ENCODE measurements at regions not wholly inside any gene's neighbourhood (a gene's known extent, or its start where the extent isn't known, plus 50 kb on each side); places are given as distances from the start of the nearest gene placed in this dataset.
"Not testable (repeated sequence)": the region's sequence is repeated elsewhere in the genome, so short reads cannot be mapped to it uniquely, and the experiment has no call there.

GRCh38 chr2:187610450-187610849 lies 56.2 kb upstream of the TFPI start:
- H3K9ac ChIP-seq (ENCODE audit: insufficient read depth, low read length, poor library complexity, severe bottlenecking); H4K20me1 ChIP-seq (ENCODE audit: insufficient read depth, low read length); H3K27ac ChIP-seq (ENCODE audit: low read depth in 1 of 2, low read length in 2 of 2); H2AFZ ChIP-seq (ENCODE audit: insufficient read depth, low read depth, low read length, poor library complexity, severe bottlenecking); DNase-seq; H3K9me3 ChIP-seq (replicated peaks in 1 of 2; ENCODE audit: control insufficient read depth in 1 of 2, insufficient read depth in 1 of 2, low read length in 2 of 2); H3K79me2 ChIP-seq (ENCODE audit: insufficient read depth, low read length); intact Hi-C loops (cut with micrococcal nuclease); H3K4me3 Mint-ChIP-seq; H3K4me3 ChIP-seq (replicated peaks in 1 of 3; ENCODE audit: low read depth in 2 of 3, low read length in 3 of 3); H3K4me1 ChIP-seq (ENCODE audit: control insufficient read depth in 1 of 2, insufficient read depth in 2 of 2, low read length in 2 of 2); H3K36me3 ChIP-seq (replicated peaks in 1 of 2; ENCODE audit: control insufficient read depth in 1 of 2, insufficient read depth in 2 of 2, low read length in 2 of 2); H3K4me2 ChIP-seq (replicated peaks; ENCODE audit: extremely low read depth, low read length, poor library complexity, severe bottlenecking); H3K4me1 Mint-ChIP-seq; H3K36me3 Mint-ChIP-seq; H3K27me3 Mint-ChIP-seq (ENCODE audit: low read depth in 3 of 3); H3K9me3 Mint-ChIP-seq; H3K27me3 ChIP-seq (ENCODE audit: control insufficient read depth in 2 of 2, insufficient read depth in 2 of 2, low read length in 2 of 2); H3K27ac Mint-ChIP-seq: not testable (repeated sequence)
- no CpG with 5 or more reads among the region's 2 CpGs for WGBS (ENCODE audit: insufficient coverage)

- Histone ChIP-seq H3K4me2 (replicated peaks; ENCODE audit: extremely low read depth, low read length, poor library complexity, severe bottlenecking) (no peak overlapping the region), H3K9me3 (replicated peaks in 1 of 2; ENCODE audit: control insufficient read depth in 1 of 2, insufficient read depth in 1 of 2, low read length in 2 of 2) (no peaks in the 10 kb centered on the region), H3K36me3 (replicated peaks in 1 of 2; ENCODE audit: control insufficient read depth in 1 of 2, insufficient read depth in 2 of 2, low read length in 2 of 2) (no peaks in the 10 kb centered on the region), H3K4me3 (replicated peaks in 1 of 3; ENCODE audit: low read depth in 2 of 3, low read length in 3 of 3) (no peak overlapping the region), H3K27ac (ENCODE audit: low read depth in 1 of 2, low read length in 2 of 2) (no peak overlapping the region), H3K9ac (ENCODE audit: insufficient read depth, low read length, poor library complexity, severe bottlenecking) (no peak overlapping the region), H4K20me1 (ENCODE audit: insufficient read depth, low read length) (no peaks in the 10 kb centered on the region), H3K27me3 (ENCODE audit: control insufficient read depth in 2 of 2, insufficient read depth in 2 of 2, low read length in 2 of 2) (no peaks in the 10 kb centered on the region), H3K4me1 (ENCODE audit: control insufficient read depth in 1 of 2, insufficient read depth in 2 of 2, low read length in 2 of 2) (no peaks in the 10 kb centered on the region), H2AFZ (ENCODE audit: insufficient read depth, low read depth, low read length, poor library complexity, severe bottlenecking) (no peak overlapping the region), H3K79me2 (ENCODE audit: insufficient read depth, low read length) (no peaks in the 10 kb centered on the region)
- Mint-ChIP-seq H3K4me1 (no peaks in the 10 kb centered on the region), H3K4me3 (no peak overlapping the region), H3K9me3 (no peaks in the 10 kb centered on the region), H3K27ac (no peak overlapping the region), H3K27me3 (ENCODE audit: low read depth in 3 of 3) (no peaks in the 10 kb centered on the region), H3K36me3 (no peaks in the 10 kb centered on the region)
- intact Hi-C loops (cut with micrococcal nuclease) = no loop called here
- no peak for DNase-seq
- TF ChIP-seq CTCF (IDR thresholded peaks at IDR 0.05) = no peak
- no CpG with 5 or more reads among the region's 1 CpG for WGBS (ENCODE audit: insufficient coverage)
Measured at GRCh38 chr2:187612857-187613256, 58.6 kb upstream of the TFPI start.

Measured in CD14-positive monocyte (primary cell).